ENCODE measurements at regions not wholly inside any gene's neighbourhood (a gene's known extent, or its start where the extent isn't known, plus 50 kb on each side); places are given as distances from the start of the nearest gene placed in this dataset.

DNA sequence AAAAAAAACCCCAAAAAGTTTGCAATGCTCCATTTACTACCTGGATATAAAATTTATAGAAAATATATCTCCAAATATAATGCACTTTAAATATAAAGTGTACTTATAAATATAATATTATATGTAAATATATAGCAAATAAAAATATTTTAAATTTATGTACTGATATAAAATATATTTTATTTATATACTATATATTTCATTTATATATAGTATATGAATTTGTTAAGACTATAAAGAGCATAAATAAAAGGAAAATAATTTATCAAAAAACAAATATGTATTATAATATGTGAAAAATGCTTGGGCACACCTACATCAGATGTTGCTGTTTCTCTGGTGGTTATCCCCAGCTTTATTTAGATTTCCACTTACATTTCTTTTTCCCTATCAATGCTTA lies 71.0 kb upstream of the ZBTB18 start:
- H3K4me2 ChIP-seq (ENCODE audit: low read length), result no peak overlapping the region

GRCh38 chr1:243979396-243979795 lies 71.7 kb upstream of the ZBTB18 start:
- Histone ChIP-seq H3K27me3 (ENCODE audit: control insufficient read depth, insufficient read depth, low read length) (peaks cover 5% of the 10 kb centered on the region), H3K79me2 (no peaks in the 10 kb centered on the region), H3K9me3 (ENCODE audit: control insufficient read depth, low read length) (no peaks in the 10 kb centered on the region), H3K9ac (no peak overlapping the region), H3K4me2 (ENCODE audit: low read length) (no peak overlapping the region), H2AFZ (no peak overlapping the region), H3K4me3 (ENCODE audit: low read depth, low read length) (no peak overlapping the region), H3K27ac (no peak overlapping the region), H3K36me3 (ENCODE audit: control insufficient read depth, insufficient read depth, low read length) (no peaks in the 10 kb centered on the region), H3K4me1 (no peaks in the 10 kb centered on the region)
- TF ChIP-seq, protein P1, sequence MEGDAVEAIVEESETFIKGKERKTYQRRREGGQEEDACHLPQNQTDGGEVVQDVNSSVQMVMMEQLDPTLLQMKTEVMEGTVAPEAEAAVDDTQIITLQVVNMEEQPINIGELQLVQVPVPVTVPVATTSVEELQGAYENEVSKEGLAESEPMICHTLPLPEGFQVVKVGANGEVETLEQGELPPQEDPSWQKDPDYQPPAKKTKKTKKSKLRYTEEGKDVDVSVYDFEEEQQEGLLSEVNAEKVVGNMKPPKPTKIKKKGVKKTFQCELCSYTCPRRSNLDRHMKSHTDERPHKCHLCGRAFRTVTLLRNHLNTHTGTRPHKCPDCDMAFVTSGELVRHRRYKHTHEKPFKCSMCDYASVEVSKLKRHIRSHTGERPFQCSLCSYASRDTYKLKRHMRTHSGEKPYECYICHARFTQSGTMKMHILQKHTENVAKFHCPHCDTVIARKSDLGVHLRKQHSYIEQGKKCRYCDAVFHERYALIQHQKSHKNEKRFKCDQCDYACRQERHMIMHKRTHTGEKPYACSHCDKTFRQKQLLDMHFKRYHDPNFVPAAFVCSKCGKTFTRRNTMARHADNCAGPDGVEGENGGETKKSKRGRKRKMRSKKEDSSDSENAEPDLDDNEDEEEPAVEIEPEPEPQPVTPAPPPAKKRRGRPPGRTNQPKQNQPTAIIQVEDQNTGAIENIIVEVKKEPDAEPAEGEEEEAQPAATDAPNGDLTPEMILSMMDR (IDR thresholded peaks at IDR 0.05), result no peak

More for the DNA sequence above, 71.0 kb upstream of the ZBTB18 start:
- no peak overlapping the region for H2AFZ ChIP-seq
- H3K9me3 ChIP-seq (ENCODE audit: control insufficient read depth, low read length), result no peaks in the 10 kb centered on the region
- no peak overlapping the region for H3K4me3 ChIP-seq (ENCODE audit: low read depth, low read length)
- H3K36me3 ChIP-seq (ENCODE audit: control insufficient read depth, insufficient read depth, low read length), result no peaks in the 10 kb centered on the region
- no peak overlapping the region for H3K27ac ChIP-seq
- no peaks in the 10 kb centered on the region for H3K79me2 ChIP-seq
- TF ChIP-seq, protein P1 (IDR thresholded peaks at IDR 0.05), result no peak
- H3K27me3 ChIP-seq (ENCODE audit: control insufficient read depth, insufficient read depth, low read length), result peaks cover 5% of the 10 kb centered on the region
- no peak overlapping the region for H3K9ac ChIP-seq
- H3K4me1 ChIP-seq, result no peaks in the 10 kb centered on the region

GRCh38 chr1:243977094-243977493 lies 74.0 kb upstream of the ZBTB18 start:
- TF ChIP-seq, protein P1 (IDR thresholded peaks at IDR 0.05), result no peak
- no peak overlapping the region for H2AFZ ChIP-seq
- H3K27ac ChIP-seq, result no peak overlapping the region
- H3K36me3 ChIP-seq (ENCODE audit: control insufficient read depth, insufficient read depth, low read length), result no peaks in the 10 kb centered on the region
- no peak overlapping the region for H3K4me3 ChIP-seq (ENCODE audit: low read depth, low read length)
- H3K4me2 ChIP-seq (ENCODE audit: low read length), result no peak overlapping the region
- no peaks in the 10 kb centered on the region for H3K9me3 ChIP-seq (ENCODE audit: control insufficient read depth, low read length)
- H3K79me2 ChIP-seq, result no peaks in the 10 kb centered on the region
- H3K27me3 ChIP-seq (ENCODE audit: control insufficient read depth, insufficient read depth, low read length), result no peaks in the 10 kb centered on the region
- H3K9ac ChIP-seq, result no peak overlapping the region
- no peaks in the 10 kb centered on the region for H3K4me1 ChIP-seq

DNA sequence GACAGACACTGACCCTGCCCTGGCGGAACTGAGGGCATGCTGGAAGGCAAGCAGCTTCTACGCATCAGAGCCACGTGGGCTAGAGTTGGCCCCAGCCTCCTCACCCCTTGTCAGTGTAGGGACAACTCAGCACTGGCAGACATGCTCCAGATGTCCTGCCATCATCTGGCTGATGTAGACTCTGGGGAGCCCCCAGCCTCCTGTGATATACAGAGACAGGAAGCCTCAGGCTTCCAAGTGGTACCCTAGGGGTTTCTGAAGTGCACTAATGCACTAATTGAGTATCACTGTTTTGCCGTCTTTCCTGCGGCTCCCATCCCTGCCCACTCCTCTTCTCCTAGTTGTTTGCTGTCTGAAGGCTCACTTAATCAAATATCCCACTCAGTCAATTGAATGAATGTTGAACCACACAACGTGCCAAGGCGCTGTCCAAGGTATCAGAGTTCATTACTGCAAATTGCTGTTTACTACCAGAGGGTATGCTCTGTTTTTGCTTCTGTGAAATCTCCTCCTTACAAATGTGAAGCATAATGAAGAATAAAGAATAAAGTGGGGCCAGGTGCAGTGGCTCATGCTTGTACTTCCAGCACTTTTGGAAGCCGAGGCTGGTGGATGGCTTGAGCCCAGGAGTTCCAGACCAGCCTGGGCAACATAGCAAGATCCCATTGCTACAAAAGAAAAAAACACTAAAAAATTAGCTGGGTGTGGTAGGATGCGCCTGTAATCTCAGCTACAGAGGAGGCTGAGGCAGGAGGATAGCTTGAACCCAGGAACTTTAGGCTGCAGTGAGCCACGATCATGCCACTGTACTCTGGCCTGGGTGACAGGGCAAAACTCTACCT lies 76.4 kb upstream of the ZBTB18 start:
- TF ChIP-seq, protein P1 (IDR thresholded peaks at IDR 0.05), result no peak
- Histone ChIP-seq H3K9ac (no peak overlapping the region), H3K27ac (no peak overlapping the region), H3K9me3 (ENCODE audit: control insufficient read depth, low read length) (no peaks in the 10 kb centered on the region), H3K4me1 (no peaks in the 10 kb centered on the region), H2AFZ (no peak overlapping the region), H3K4me3 (ENCODE audit: low read depth, low read length) (no peak overlapping the region), H3K79me2 (no peaks in the 10 kb centered on the region), H3K27me3 (ENCODE audit: control insufficient read depth, insufficient read depth, low read length) (no peaks in the 10 kb centered on the region), H3K36me3 (ENCODE audit: control insufficient read depth, insufficient read depth, low read length) (no peaks in the 10 kb centered on the region), H3K4me2 (ENCODE audit: low read length) (no peak overlapping the region)

GRCh38 chr1:243973169-243973568 lies 77.9 kb upstream of the ZBTB18 start:
- TF ChIP-seq, protein P1 (IDR thresholded peaks at IDR 0.05), result no peak
- no peak overlapping the region for H2AFZ ChIP-seq
- H3K36me3 ChIP-seq (ENCODE audit: control insufficient read depth, insufficient read depth, low read length), result no peaks in the 10 kb centered on the region
- no peaks in the 10 kb centered on the region for H3K9me3 ChIP-seq (ENCODE audit: control insufficient read depth, low read length)
- H3K4me3 ChIP-seq (ENCODE audit: low read depth, low read length), result no peak overlapping the region
- H3K27me3 ChIP-seq (ENCODE audit: control insufficient read depth, insufficient read depth, low read length), result no peaks in the 10 kb centered on the region
- no peak overlapping the region for H3K27ac ChIP-seq
- no peak overlapping the region for H3K9ac ChIP-seq
- no peaks in the 10 kb centered on the region for H3K79me2 ChIP-seq
- no peaks in the 10 kb centered on the region for H3K4me1 ChIP-seq
- H3K4me2 ChIP-seq (ENCODE audit: low read length), result no peak overlapping the region
